ENCODE measurements at regions not wholly inside any gene's neighbourhood (a gene's known extent, or its start where the extent isn't known, plus 50 kb on each side); places are given as distances from the start of the nearest gene placed in this dataset.

DNA sequence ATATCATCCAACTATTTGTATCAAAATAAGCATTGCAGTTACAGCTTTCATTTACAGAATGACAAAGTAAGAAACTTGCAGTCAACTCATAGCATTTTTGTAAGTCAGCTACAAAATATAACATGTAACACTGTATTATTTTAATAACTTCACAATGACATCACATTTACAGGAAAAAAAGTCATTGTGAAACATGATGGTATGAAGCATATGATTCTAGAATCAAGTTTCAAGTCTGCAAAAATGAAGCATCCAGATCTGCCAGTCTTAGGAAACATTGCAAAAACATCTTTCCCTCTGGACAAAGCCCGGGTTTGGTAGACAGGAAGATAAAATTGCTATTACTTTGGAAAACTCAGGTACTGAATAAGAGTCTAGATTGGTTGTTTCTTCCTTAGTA is 263.9 kb upstream of the NT5E start:
- ChIA-PET CTCF (no interaction called here), POLR2A (no interaction called here)
- TF ChIP-seq ETV6 (CRISPR knock-in tag; IDR thresholded peaks at IDR 0.05) = no peak
- H3K4me1 Mint-ChIP-seq = peaks cover 12% of the 10 kb centered on the region
- H3K27me3 Mint-ChIP-seq (ENCODE audit: low read depth) = no peaks in the 10 kb centered on the region
- DNase-seq (ENCODE audit: low spot score) (no peak), ATAC-seq (no peak)
- H3K9me3 Mint-ChIP-seq = peaks cover 24% of the 10 kb centered on the region
- no peak overlapping the region for H3K4me3 Mint-ChIP-seq
- peaks cover 8% of the 10 kb centered on the region; the same call in 1 of the 2 replicates for H3K36me3 Mint-ChIP-seq
- H3K27ac Mint-ChIP-seq = no peak overlapping the region

- ATAC-seq (no peak), DNase-seq (ENCODE audit: low spot score) (no peak)
- Mint-ChIP-seq H3K36me3 (no peaks in the 10 kb centered on the region), H3K4me3 (no peak overlapping the region), H3K4me1 (peaks cover 12% of the 10 kb centered on the region), H3K27me3 (ENCODE audit: low read depth) (no peaks in the 10 kb centered on the region), H3K27ac (no peak overlapping the region), H3K9me3 (peaks cover 8% of the 10 kb centered on the region)
- POLR2A ChIA-PET = no interaction called here
- no peak for TF ChIP-seq TCF7 (CRISPR knock-in tag; IDR thresholded peaks at IDR 0.05; ENCODE audit: low read depth)
- no peak for TF ChIP-seq HMGA2 (CRISPR knock-in tag; IDR thresholded peaks at IDR 0.05)
- TF ChIP-seq RELA (CRISPR knock-in tag; IDR thresholded peaks at IDR 0.05; ENCODE audit: borderline replicate concordance) = no peak
- TF ChIP-seq OVOL2 (CRISPR knock-in tag; IDR thresholded peaks at IDR 0.05; ENCODE audit: borderline replicate concordance) = no peak
- no peak for TF ChIP-seq TEAD1 (CRISPR knock-in tag; IDR thresholded peaks at IDR 0.05)
- TF ChIP-seq ZNF423 (CRISPR knock-in tag; IDR thresholded peaks at IDR 0.05) = no peak
- TF ChIP-seq ATF1 (CRISPR knock-in tag; IDR thresholded peaks at IDR 0.05) = no peak
- TF ChIP-seq KAT7 (CRISPR knock-in tag; IDR thresholded peaks at IDR 0.05; ENCODE audit: borderline replicate concordance) = no peak
- no peak for TF ChIP-seq GTF2I (CRISPR knock-in tag; conservative IDR thresholded peaks at IDR 0.05)
- CTCF ChIA-PET = no interaction called here
Observed at GRCh38 chr6:85183841-85184240, 266.0 kb upstream of the NT5E start.

GRCh38 chr6:85172705-85173104 is 277.2 kb upstream of the NT5E start:
- ChIA-PET CTCF (no interaction called here), POLR2A (no interaction called here)
- H3K27me3 Mint-ChIP-seq (ENCODE audit: low read depth) = no peaks in the 10 kb centered on the region

DNA sequence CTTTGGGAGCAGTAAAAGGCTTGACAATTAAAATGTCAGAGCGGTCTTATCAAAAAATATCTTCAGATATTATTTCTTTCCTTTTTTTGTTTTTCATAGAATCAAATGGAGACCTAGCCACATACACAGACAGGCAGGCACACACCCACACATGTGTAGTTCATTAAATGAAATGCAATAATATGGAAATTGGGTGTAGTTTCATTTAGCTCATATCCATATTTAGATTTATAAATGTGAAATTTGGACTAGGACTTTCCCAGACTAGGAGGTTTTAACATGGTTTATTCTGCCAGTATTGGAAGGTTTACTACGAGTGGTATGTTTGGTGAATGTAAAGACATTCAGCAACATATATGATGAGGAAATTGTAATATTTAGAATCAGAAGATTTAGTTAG is 277.7 kb upstream of the NT5E start:
- CTCF ChIA-PET = no interaction called here
- Mint-ChIP-seq H3K27ac (no peak overlapping the region), H3K9me3 (peaks cover 22% of the 10 kb centered on the region), H3K4me3 (no peak overlapping the region), H3K4me1 (peaks cover 12% of the 10 kb centered on the region), H3K36me3 (peaks cover 3% of the 10 kb centered on the region; the same call in 1 of the 2 replicates), H3K27me3 (ENCODE audit: low read depth) (no peaks in the 10 kb centered on the region)
- DNase-seq (ENCODE audit: low spot score) (no peak), ATAC-seq (no peak)
- no peak for TF ChIP-seq NFYB (CRISPR knock-in tag; conservative IDR thresholded peaks at IDR 0.05; ENCODE audit: low read depth)
- no peak for TF ChIP-seq EMX1 (CRISPR knock-in tag; IDR thresholded peaks at IDR 0.05)
- TF ChIP-seq ZNF138 (CRISPR knock-in tag; conservative IDR thresholded peaks at IDR 0.05) = no peak
- TF ChIP-seq, protein P1, sequence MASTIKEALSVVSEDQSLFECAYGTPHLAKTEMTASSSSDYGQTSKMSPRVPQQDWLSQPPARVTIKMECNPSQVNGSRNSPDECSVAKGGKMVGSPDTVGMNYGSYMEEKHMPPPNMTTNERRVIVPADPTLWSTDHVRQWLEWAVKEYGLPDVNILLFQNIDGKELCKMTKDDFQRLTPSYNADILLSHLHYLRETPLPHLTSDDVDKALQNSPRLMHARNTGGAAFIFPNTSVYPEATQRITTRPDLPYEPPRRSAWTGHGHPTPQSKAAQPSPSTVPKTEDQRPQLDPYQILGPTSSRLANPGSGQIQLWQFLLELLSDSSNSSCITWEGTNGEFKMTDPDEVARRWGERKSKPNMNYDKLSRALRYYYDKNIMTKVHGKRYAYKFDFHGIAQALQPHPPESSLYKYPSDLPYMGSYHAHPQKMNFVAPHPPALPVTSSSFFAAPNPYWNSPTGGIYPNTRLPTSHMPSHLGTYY (CRISPR knock-in tag; IDR thresholded peaks at IDR 0.05) = no peak
- no peak for TF ChIP-seq ZNF416 (CRISPR knock-in tag; IDR thresholded peaks at IDR 0.05)
- no peak for TF ChIP-seq NR1H2 (CRISPR knock-in tag; IDR thresholded peaks at IDR 0.05)
- POLR2A ChIA-PET = no interaction called here

More at GRCh38 chr6:85172705-85173104, 277.2 kb upstream of the NT5E start:
- H3K4me3 Mint-ChIP-seq = no peak overlapping the region
- ATAC-seq = no peak
- H3K27ac Mint-ChIP-seq = no peak overlapping the region
- DNase-seq (ENCODE audit: low spot score) = no peak
- H3K9me3 Mint-ChIP-seq = peaks cover 22% of the 10 kb centered on the region
- no peak for TF ChIP-seq FOXP4 (CRISPR knock-in tag; IDR thresholded peaks at IDR 0.05)
- TF ChIP-seq GABPB1 (CRISPR knock-in tag; IDR thresholded peaks at IDR 0.05) = no peak
- H3K36me3 Mint-ChIP-seq = peaks cover 3% of the 10 kb centered on the region; the same call in 1 of the 2 replicates
- H3K4me1 Mint-ChIP-seq = peaks cover 12% of the 10 kb centered on the region

All from WTC11 (cell line).